GM18858 (cell line): ENCODE measurements at regions not wholly inside any gene's neighbourhood (a gene's known extent, or its start where the extent isn't known, plus 50 kb on each side); places are given as distances from the start of the nearest gene placed in this dataset.

Experiments used
- ATAC-seq: cut with Tn5 transposase; IDR thresholded peaks from one replicate; pipeline ENCODE4 v1.9.1; 2021; ENCODE audit not compliant: unreplicated experiment

- ATAC-seq, result no peak
Measured at GRCh38 chr11:8796941-8797340, 114.0 kb upstream of the AKIP1 start.

GRCh38 chr11:8799273-8799672 is 111.7 kb upstream of the AKIP1 start:
- ATAC-seq, result no peak

- ATAC-seq, result no peak
Measured at GRCh38 chr11:8800520-8801110, 110.4 kb upstream of the AKIP1 start.

GRCh38 chr11:8801121-8801520 is 109.9 kb upstream of the AKIP1 start:
- no peak for ATAC-seq

GRCh38 chr11:8802251-8802650 is 108.7 kb upstream of the AKIP1 start:
- no peak for ATAC-seq

GRCh38 chr11:8803973-8804372 is 107.0 kb upstream of the AKIP1 start:
- ATAC-seq, result no peak

- no peak for ATAC-seq
Measured at GRCh38 chr11:8805296-8805695, 105.7 kb upstream of the AKIP1 start.

GRCh38 chr11:8806974-8807373 is 104.0 kb upstream of the AKIP1 start:
- no peak for ATAC-seq

- no peak for ATAC-seq
Measured at GRCh38 chr11:8807544-8808225, 103.3 kb upstream of the AKIP1 start.

- no peak for ATAC-seq
Measured at GRCh38 chr11:8808226-8808585, 102.8 kb upstream of the AKIP1 start.

GRCh38 chr11:8809241-8809938 is 101.6 kb upstream of the AKIP1 start:
- ATAC-seq, result no peak

- ATAC-seq, result no peak
Measured at GRCh38 chr11:8809939-8810539, 101.0 kb upstream of the AKIP1 start.

GRCh38 chr11:8810540-8811301 is 100.3 kb upstream of the AKIP1 start:
- no peak for ATAC-seq

- ATAC-seq, result no peak
Measured at GRCh38 chr11:8811571-8811970, 99.4 kb upstream of the AKIP1 start.

- ATAC-seq, result no peak
Measured at GRCh38 chr11:8812438-8812837, 98.6 kb upstream of the AKIP1 start.

GRCh38 chr11:8813658-8814057 is 97.3 kb upstream of the AKIP1 start:
- ATAC-seq, result no peak

GRCh38 chr11:8814209-8814922 is 96.6 kb upstream of the AKIP1 start:
- no peak for ATAC-seq

- no peak for ATAC-seq
Measured at GRCh38 chr11:8814923-8815240, 96.1 kb upstream of the AKIP1 start.

- ATAC-seq, result no peak
Measured at GRCh38 chr11:8818421-8818820, 92.6 kb upstream of the AKIP1 start.

GRCh38 chr11:8820401-8820800 is 90.6 kb upstream of the AKIP1 start:
- ATAC-seq, result no peak

GRCh38 chr11:8822469-8822868 is 88.5 kb upstream of the AKIP1 start:
- no peak for ATAC-seq
